Coronary artery (tissue), 2 donors: ENCODE measurements at regions not wholly inside any gene's neighbourhood (a gene's known extent, or its start where the extent isn't known, plus 50 kb on each side); places are given as distances from the start of the nearest gene placed in this dataset.

Experiments used
- DNase-seq: peaks from one replicate; pipeline ENCODE4 v3.0.0-alpha.2; 2017; ENCODE audit warnings: low spot score
- H3K27ac ChIP-seq, 2 donors: fragments of 200-600 bp; sonication (generic); one replicate each; pipeline ENCODE4 v1.5.1; 2016 to 2019
- H3K4me3 ChIP-seq: fragments of 200-600 bp; sonication (generic); 2 replicates; pipeline ENCODE4 v1.5.1; 2016; ENCODE audit warnings: mild to moderate bottlenecking, moderate library complexity
- CTCF ChIP-seq: fragments of 200-600 bp; sonication (generic); IDR thresholded peaks from one replicate; pipeline ENCODE4 v1.5.1; 2019; ENCODE audit warnings: antibody characterized with exemption

- no peak for DNase-seq
- no peak overlapping the region for H3K27ac ChIP-seq
- peak; percentile 33 for TF ChIP-seq CTCF
- H3K4me3 ChIP-seq, result no peak overlapping the region
Measured at GRCh38 chr1:219385787-219386427, 212.2 kb downstream of the LYPLAL1 start.

- TF ChIP-seq CTCF, result no peak
- no peak overlapping the region for H3K27ac ChIP-seq
Measured at GRCh38 chr1:219383281-219383680, 209.6 kb downstream of the LYPLAL1 start.

GRCh38 chr1:219381396-219381795 is 207.7 kb downstream of the LYPLAL1 start:
- no peak for DNase-seq
- H3K27ac ChIP-seq, result no peak overlapping the region
- no peak for TF ChIP-seq CTCF
- H3K4me3 ChIP-seq, result no peak overlapping the region

More at GRCh38 chr1:219383281-219383680, 209.6 kb downstream of the LYPLAL1 start:
- no peak for DNase-seq
- no peak overlapping the region for H3K4me3 ChIP-seq

- no peak for DNase-seq
- no peak for TF ChIP-seq CTCF
- Histone ChIP-seq H3K4me3 (no peak overlapping the region), H3K27ac (no peak overlapping the region)
Measured at GRCh38 chr1:219380463-219380862, 206.8 kb downstream of the LYPLAL1 start.

- no peak for DNase-seq
- no peak overlapping the region for H3K4me3 ChIP-seq
- no peak overlapping the region for H3K27ac ChIP-seq
- no peak for TF ChIP-seq CTCF
Measured at GRCh38 chr1:219379691-219380090, 206.0 kb downstream of the LYPLAL1 start.

GRCh38 chr1:219374636-219375035 is 201.0 kb downstream of the LYPLAL1 start:
- Histone ChIP-seq H3K4me3 (no peak overlapping the region), H3K27ac (no peak overlapping the region)
- no peak for DNase-seq
- no peak for TF ChIP-seq CTCF

- TF ChIP-seq CTCF, result no peak
- Histone ChIP-seq H3K4me3 (no peak overlapping the region), H3K27ac (no peak overlapping the region)
- no peak for DNase-seq
Measured at GRCh38 chr1:219374046-219374566, 200.4 kb downstream of the LYPLAL1 start.
